GM23248 (cell line): ENCODE measurements at regions not wholly inside any gene's neighbourhood (a gene's known extent, or its start where the extent isn't known, plus 50 kb on each side); places are given as distances from the start of the nearest gene placed in this dataset.

Experiments used
- EZH2 ChIP-seq: fragments of 200-600 bp; sonication (generic); IDR thresholded peaks from 2 replicates; pipeline ENCODE4 v1.6.1; 2018; ENCODE audit warnings: antibody characterized with exemption, mild to moderate bottlenecking; ENCODE audit not compliant: insufficient read depth, poor library complexity, severe bottlenecking
- EZH2phosphoT487 ChIP-seq: fragments of 200-600 bp; sonication (generic); IDR thresholded peaks from 2 replicates; pipeline ENCODE4 v1.6.1; 2018; ENCODE audit warnings: antibody characterized with exemption, moderate library complexity, mild to moderate bottlenecking, low read depth; ENCODE audit not compliant: insufficient read depth

DNA sequence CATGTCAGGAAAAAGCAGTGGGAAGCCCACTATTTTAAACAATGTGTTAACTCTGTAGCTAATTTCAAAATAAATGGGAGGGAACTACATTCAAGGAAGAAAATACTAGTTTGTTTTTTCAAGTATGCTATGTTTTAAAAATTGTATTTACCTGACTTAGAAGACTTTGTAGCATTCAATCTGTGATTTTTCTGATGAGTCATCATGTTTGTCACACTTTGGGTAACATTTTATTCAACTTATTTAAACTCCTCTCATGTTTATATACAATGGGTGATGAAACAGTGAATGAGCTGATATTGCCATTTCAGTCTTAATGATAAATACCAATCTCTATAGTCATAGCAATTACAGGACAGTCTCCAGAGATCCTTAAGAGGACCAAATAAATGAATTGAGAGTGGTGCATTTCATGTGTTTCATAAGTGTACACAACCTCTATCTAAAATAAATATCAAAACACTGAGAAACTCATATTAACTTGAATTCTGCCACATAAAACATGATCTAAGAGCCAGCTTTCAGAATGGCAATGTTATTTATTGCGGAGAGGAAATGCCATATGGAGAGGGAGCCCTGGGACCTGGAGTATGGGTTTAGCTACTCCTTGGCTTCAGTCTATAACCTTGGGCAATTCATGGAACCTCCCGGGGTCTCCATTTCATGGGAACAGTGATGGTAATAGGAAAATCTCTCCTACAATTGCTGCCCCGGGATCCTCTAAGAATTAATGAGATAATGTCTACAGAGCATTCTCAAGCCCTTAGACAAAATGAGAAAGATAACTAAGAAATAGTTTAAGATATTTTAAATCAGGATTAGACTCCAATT lies 913.9 kb downstream of the TLE4 start:
- TF ChIP-seq EZH2 (no peak), EZH2phosphoT487 (no peak)
